ENCODE measurements at regions not wholly inside any gene's neighbourhood (a gene's known extent, or its start where the extent isn't known, plus 50 kb on each side); places are given as distances from the start of the nearest gene placed in this dataset.
"Not testable (repeated sequence)": the region's sequence is repeated elsewhere in the genome, so short reads cannot be mapped to it uniquely, and the experiment has no call there.

DNA sequence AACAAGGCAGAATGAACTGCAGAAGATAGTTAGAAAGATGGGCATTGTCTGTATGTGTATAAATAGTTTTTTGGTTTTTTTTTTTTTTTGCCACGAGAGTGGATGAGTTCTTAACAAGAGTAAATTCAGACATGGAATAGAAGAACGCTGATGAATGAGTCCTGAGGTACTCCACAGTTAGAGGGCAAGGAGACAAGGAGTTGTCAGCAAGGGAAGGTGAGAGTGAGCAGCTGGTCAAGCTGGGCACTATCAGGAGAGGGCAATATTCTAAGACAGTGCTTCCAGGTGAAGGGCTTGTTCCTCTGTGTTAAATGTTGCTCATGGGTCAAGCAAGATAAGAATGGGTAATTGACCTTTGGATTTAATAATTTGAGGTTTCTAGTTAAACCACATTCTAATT lies 138.6 kb upstream of the FAM78B start:
- no peaks in the 10 kb centered on the region for H3K36me3 ChIP-seq (replicated peaks; ENCODE audit: insufficient read depth, low read length)
- H3F3A ChIP-seq (ENCODE audit: insufficient read depth, low read length), result no peaks in the 10 kb centered on the region
- no peaks in the 10 kb centered on the region for H3K9me2 ChIP-seq (replicated peaks; ENCODE audit: insufficient read depth, low read length)
- H3K4me2 ChIP-seq (ENCODE audit: low read depth, low read length), result no peak overlapping the region
- no peaks in the 10 kb centered on the region for H3K9me3 ChIP-seq (replicated peaks; ENCODE audit: insufficient read depth, low read length)
- no peaks in the 10 kb centered on the region for H4K20me1 ChIP-seq (ENCODE audit: insufficient read depth, low read length)
- no peak overlapping the region for H2AFZ ChIP-seq (ENCODE audit: low read length)
- H3K9ac ChIP-seq (ENCODE audit: low read length), result no peak overlapping the region
- H3K27ac ChIP-seq (ENCODE audit: low read length), result no peak overlapping the region
- H3K4me3 ChIP-seq (ENCODE audit: low read length), result no peak overlapping the region
- H3K27me3 ChIP-seq (replicated peaks; ENCODE audit: insufficient read depth, low read length), result no peaks in the 10 kb centered on the region
- no peaks in the 10 kb centered on the region for H3K79me2 ChIP-seq (ENCODE audit: low read length)
- TF ChIP-seq EZH2phosphoT487 (IDR thresholded peaks at IDR 0.05; ENCODE audit: low read length), result no peak
- no peaks in the 10 kb centered on the region for H3K4me1 ChIP-seq (ENCODE audit: low read length)
- DNase-seq, result no peak

DNA sequence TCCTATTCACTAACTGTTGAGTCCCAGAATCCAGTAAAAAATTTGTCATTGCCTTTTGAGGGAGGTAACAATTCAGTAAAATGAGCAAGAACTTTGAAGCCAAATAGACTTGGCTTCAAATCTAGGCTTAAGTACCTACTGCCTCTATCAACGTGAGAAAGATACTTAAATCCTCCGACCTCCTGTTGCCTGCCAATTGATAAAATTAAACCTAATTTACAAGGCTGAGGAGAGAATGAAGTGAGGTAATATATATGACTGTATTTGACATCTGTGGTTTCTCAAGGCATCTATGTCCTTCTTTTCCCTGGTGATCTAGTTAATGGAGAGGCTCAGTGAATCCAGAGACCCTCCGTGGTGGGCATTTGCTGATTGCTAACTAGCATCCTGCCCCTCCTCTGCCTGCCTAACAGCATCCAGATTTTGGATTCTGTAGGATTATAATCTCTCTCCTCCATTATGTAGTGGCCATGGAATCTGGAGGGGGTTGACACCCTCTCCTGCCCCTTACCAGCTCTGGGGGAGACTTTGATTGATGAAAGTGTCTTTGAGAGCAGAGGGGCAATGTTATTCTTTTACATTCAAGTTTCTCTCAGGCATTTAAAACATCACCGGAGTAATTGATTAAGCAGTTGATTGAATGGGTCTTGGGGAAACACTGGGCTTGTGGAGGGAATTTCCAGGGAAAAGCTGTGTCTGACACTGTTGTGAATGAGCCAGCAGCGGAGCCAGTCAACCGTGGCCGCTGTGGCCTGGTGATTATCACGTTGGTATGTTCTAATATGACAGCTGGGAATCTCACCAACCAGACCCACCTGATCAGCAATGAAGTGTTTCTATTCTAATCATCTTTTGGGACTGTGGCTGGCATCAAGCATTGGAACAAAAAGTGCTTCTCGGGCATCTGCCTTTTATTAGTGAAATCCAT lies 140.7 kb upstream of the FAM78B start:
- DNase-seq, result no peak
- no peaks in the 10 kb centered on the region for H3F3A ChIP-seq (ENCODE audit: insufficient read depth, low read length)
- H3K4me2 ChIP-seq (ENCODE audit: low read depth, low read length), result no peak overlapping the region
- no peaks in the 10 kb centered on the region for H3K9me3 ChIP-seq (replicated peaks; ENCODE audit: insufficient read depth, low read length)
- no peaks in the 10 kb centered on the region for H3K79me2 ChIP-seq (ENCODE audit: low read length)
- H2AFZ ChIP-seq (ENCODE audit: low read length), result no peak overlapping the region
- H3K27me3 ChIP-seq (replicated peaks; ENCODE audit: insufficient read depth, low read length), result no peaks in the 10 kb centered on the region
- H3K9me2 ChIP-seq (replicated peaks; ENCODE audit: insufficient read depth, low read length), result no peaks in the 10 kb centered on the region
- no peak overlapping the region for H3K4me3 ChIP-seq (ENCODE audit: low read length)
- TF ChIP-seq, protein P1, sequence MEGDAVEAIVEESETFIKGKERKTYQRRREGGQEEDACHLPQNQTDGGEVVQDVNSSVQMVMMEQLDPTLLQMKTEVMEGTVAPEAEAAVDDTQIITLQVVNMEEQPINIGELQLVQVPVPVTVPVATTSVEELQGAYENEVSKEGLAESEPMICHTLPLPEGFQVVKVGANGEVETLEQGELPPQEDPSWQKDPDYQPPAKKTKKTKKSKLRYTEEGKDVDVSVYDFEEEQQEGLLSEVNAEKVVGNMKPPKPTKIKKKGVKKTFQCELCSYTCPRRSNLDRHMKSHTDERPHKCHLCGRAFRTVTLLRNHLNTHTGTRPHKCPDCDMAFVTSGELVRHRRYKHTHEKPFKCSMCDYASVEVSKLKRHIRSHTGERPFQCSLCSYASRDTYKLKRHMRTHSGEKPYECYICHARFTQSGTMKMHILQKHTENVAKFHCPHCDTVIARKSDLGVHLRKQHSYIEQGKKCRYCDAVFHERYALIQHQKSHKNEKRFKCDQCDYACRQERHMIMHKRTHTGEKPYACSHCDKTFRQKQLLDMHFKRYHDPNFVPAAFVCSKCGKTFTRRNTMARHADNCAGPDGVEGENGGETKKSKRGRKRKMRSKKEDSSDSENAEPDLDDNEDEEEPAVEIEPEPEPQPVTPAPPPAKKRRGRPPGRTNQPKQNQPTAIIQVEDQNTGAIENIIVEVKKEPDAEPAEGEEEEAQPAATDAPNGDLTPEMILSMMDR (IDR thresholded peaks at IDR 0.05; ENCODE audit: low read length), result no peak
- TF ChIP-seq EZH2 (optimal IDR thresholded peaks at IDR 0.05; ENCODE audit: low read depth, low read length) (no peak), EZH2phosphoT487 (IDR thresholded peaks at IDR 0.05; ENCODE audit: low read length) (no peak)
- no peaks in the 10 kb centered on the region for H4K20me1 ChIP-seq (ENCODE audit: insufficient read depth, low read length)
- no peak overlapping the region for H3K27ac ChIP-seq (ENCODE audit: low read length)
- H3K4me1 ChIP-seq (ENCODE audit: low read length), result no peaks in the 10 kb centered on the region
- no peaks in the 10 kb centered on the region for H3K36me3 ChIP-seq (replicated peaks; ENCODE audit: insufficient read depth, low read length)
- no peak overlapping the region for H3K9ac ChIP-seq (ENCODE audit: low read length)

DNA sequence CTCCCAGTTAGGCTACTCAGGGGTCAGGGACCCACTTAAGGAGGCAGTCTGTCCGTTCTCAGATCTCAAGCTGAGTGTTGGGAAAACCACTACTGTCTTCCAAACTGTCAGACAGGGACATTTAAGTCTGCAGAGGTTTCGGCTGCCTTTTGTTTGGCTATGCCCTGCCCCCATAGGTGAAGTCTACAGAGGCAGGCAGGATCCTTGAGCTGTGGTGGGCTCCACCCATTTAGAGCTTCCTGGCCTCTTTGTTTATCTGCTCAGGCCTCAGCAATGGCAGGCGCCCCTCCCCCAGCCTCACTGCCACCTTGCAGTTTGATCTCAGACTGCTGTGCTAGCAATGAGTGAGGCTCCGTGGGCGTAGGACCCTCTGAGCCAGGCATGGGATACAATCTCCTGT lies 149.5 kb upstream of the FAM78B start:
- not testable (repeated sequence) for H2AFZ ChIP-seq (ENCODE audit: low read length)

DNA sequence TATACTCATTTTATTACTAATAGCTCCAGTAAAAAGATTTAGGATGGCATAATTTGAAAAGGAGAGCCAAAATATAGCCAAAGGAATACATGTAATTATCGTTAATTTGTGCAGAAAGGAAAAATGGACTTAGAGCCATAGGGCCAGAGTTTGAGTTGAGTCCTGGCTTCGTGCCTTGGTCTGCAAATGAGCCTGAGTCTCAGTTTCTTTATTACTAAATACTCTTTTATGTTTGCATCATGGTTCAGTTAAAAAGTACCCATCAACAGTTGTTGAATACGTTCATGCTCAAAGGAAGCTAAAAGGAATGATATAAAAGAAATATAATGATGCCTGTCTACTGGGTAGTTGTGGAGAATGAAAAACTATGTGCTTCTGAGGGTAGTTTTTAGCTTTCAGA lies 155.7 kb upstream of the FAM78B start:
- no peaks in the 10 kb centered on the region for H3K4me1 ChIP-seq (ENCODE audit: low read length)
- no peaks in the 10 kb centered on the region for H3K9me3 ChIP-seq (replicated peaks; ENCODE audit: insufficient read depth, low read length)
- H4K20me1 ChIP-seq (ENCODE audit: insufficient read depth, low read length), result no peaks in the 10 kb centered on the region
- H3K36me3 ChIP-seq (replicated peaks; ENCODE audit: insufficient read depth, low read length), result no peaks in the 10 kb centered on the region
- no peaks in the 10 kb centered on the region for H3K79me2 ChIP-seq (ENCODE audit: low read length)
- H3K4me2 ChIP-seq (ENCODE audit: low read depth, low read length), result no peak overlapping the region
- no peak overlapping the region for H3K4me3 ChIP-seq (ENCODE audit: low read length)
- DNase-seq, result no peak
- H3K27me3 ChIP-seq (replicated peaks; ENCODE audit: insufficient read depth, low read length), result no peaks in the 10 kb centered on the region
- TF ChIP-seq, protein P1 (IDR thresholded peaks at IDR 0.05; ENCODE audit: low read length), result no peak
- TF ChIP-seq EZH2phosphoT487 (IDR thresholded peaks at IDR 0.05; ENCODE audit: low read length) (no peak), EZH2 (optimal IDR thresholded peaks at IDR 0.05; ENCODE audit: low read depth, low read length) (no peak)
- no peak overlapping the region for H3K9ac ChIP-seq (ENCODE audit: low read length)
- H3F3A ChIP-seq (ENCODE audit: insufficient read depth, low read length), result no peaks in the 10 kb centered on the region
- no peaks in the 10 kb centered on the region for H3K9me2 ChIP-seq (replicated peaks; ENCODE audit: insufficient read depth, low read length)
- no peak overlapping the region for H2AFZ ChIP-seq (ENCODE audit: low read length)
- no peak overlapping the region for H3K27ac ChIP-seq (ENCODE audit: low read length)

More for the DNA sequence above, 149.5 kb upstream of the FAM78B start:
- H3K9me2 ChIP-seq (replicated peaks; ENCODE audit: insufficient read depth, low read length); H3K79me2 ChIP-seq (ENCODE audit: low read length); H3K27me3 ChIP-seq (replicated peaks; ENCODE audit: insufficient read depth, low read length); H3K36me3 ChIP-seq (replicated peaks; ENCODE audit: insufficient read depth, low read length); H3K4me3 ChIP-seq (ENCODE audit: low read length); H3K4me1 ChIP-seq (ENCODE audit: low read length); H3K4me2 ChIP-seq (ENCODE audit: low read depth, low read length); H3K9me3 ChIP-seq (replicated peaks; ENCODE audit: insufficient read depth, low read length); H3F3A ChIP-seq (ENCODE audit: insufficient read depth, low read length); H3K27ac ChIP-seq (ENCODE audit: low read length); H4K20me1 ChIP-seq (ENCODE audit: insufficient read depth, low read length); DNase-seq; H3K9ac ChIP-seq (ENCODE audit: low read length): not testable (repeated sequence)

Measured in MM.1S (cell line).